Endothelial cell of umbilical vein (primary cell): ENCODE measurements at regions not wholly inside any gene's neighbourhood (a gene's known extent, or its start where the extent isn't known, plus 50 kb on each side); places are given as distances from the start of the nearest gene placed in this dataset.

ENCODE experiments used
- EZH2 ChIP-seq: IDR thresholded peaks from 2 replicates; pipeline ENCODE4 v1.6.1; 2012; ENCODE audit warnings: borderline replicate concordance, low read depth, mild to moderate bottlenecking, moderate library complexity, low read length, inconsistent platforms; ENCODE audit not compliant: severe bottlenecking
- GATA2 ChIP-seq: IDR thresholded peaks from 2 replicates; pipeline ENCODE4 v1.7.0; 2011; ENCODE audit warnings: low read depth, mild to moderate bottlenecking, moderate library complexity, mixed read lengths, low read length; ENCODE audit not compliant: insufficient read length, insufficient read depth
- JUN ChIP-seq: IDR thresholded peaks from 2 replicates; pipeline ENCODE4 v1.6.1; 2011; ENCODE audit warnings: borderline replicate concordance, low read depth; ENCODE audit not compliant: insufficient read length, insufficient read depth
- MYC ChIP-seq: IDR thresholded peaks from one replicate; pipeline ENCODE4 v1.6.1; 2011; ENCODE audit warnings: mild to moderate bottlenecking, low read depth, low read length
- POLR2A ChIP-seq: IDR thresholded peaks from 2 replicates; pipeline ENCODE4 v1.6.1; 2012; ENCODE audit warnings: low read depth, mild to moderate bottlenecking, control low read depth, low read length
- POLR2AphosphoS5 ChIP-seq: IDR thresholded peaks from 2 replicates; pipeline ENCODE4 v1.6.1; 2012; ENCODE audit warnings: low read depth, mild to moderate bottlenecking, control low read depth, low read length, moderate library complexity; ENCODE audit not compliant: insufficient read depth
- TF ChIP-seq, protein P1 (sequence below), 2 donors: IDR thresholded peaks; 1 replicate in 1 of 2; 2 replicates in 1 of 2; pipeline ENCODE4 v1.5.1; 2011; ENCODE audit warnings: low read length in 2 of 2, mild to moderate bottlenecking in 2 of 2, moderate library complexity in 2 of 2, control low read depth in 1 of 2, inconsistent platforms in 1 of 2, low read depth in 1 of 2; ENCODE audit not compliant: insufficient read depth in 1 of 2; ENCODE audit errors: extremely low read depth in 1 of 2
- TF ChIP-seq, protein P2 (sequence below): IDR thresholded peaks from 2 replicates; pipeline ENCODE4 v1.6.1; 2011; ENCODE audit not compliant: insufficient read depth, insufficient read length

DNA sequence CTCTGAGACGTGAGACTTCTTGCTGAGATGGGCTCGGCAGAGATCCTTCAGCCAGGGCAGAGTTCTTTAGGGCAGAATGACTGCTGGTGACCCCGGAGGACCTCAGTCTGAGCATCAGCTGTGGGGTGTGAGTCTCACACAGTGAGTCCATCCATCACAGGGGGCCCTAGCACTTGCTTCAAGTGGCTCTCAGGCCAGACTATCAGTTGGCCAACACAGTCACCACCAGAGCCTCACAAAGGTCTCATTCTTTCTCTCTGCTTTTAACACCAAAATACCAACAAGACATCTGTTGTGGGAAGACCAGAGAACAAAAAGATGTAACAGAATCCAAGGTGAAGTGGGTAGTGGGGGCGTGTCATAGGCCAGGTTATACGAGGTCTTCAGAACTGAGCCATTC is 345.6 kb upstream of the NRP1 start:
- TF ChIP-seq, protein P1, sequence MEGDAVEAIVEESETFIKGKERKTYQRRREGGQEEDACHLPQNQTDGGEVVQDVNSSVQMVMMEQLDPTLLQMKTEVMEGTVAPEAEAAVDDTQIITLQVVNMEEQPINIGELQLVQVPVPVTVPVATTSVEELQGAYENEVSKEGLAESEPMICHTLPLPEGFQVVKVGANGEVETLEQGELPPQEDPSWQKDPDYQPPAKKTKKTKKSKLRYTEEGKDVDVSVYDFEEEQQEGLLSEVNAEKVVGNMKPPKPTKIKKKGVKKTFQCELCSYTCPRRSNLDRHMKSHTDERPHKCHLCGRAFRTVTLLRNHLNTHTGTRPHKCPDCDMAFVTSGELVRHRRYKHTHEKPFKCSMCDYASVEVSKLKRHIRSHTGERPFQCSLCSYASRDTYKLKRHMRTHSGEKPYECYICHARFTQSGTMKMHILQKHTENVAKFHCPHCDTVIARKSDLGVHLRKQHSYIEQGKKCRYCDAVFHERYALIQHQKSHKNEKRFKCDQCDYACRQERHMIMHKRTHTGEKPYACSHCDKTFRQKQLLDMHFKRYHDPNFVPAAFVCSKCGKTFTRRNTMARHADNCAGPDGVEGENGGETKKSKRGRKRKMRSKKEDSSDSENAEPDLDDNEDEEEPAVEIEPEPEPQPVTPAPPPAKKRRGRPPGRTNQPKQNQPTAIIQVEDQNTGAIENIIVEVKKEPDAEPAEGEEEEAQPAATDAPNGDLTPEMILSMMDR (IDR thresholded peaks at IDR 0.05; ENCODE audit: extremely low read depth in 1 of 2, insufficient read depth in 1 of 2, low read depth in 1 of 2, low read length in 2 of 2): no peak
- TF ChIP-seq POLR2A: no peak
- no peak for TF ChIP-seq POLR2AphosphoS5
- TF ChIP-seq MYC: no peak
- TF ChIP-seq EZH2: no peak
- TF ChIP-seq JUN: no peak
- TF ChIP-seq GATA2: no peak
- TF ChIP-seq, protein P2, sequence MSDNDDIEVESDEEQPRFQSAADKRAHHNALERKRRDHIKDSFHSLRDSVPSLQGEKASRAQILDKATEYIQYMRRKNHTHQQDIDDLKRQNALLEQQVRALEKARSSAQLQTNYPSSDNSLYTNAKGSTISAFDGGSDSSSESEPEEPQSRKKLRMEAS: no peak
